T-helper 17 cell (primary cell): ENCODE measurements at regions not wholly inside any gene's neighbourhood (a gene's known extent, or its start where the extent isn't known, plus 50 kb on each side); places are given as distances from the start of the nearest gene placed in this dataset.
"Not testable (repeated sequence)": the region's sequence is repeated elsewhere in the genome, so short reads cannot be mapped to it uniquely, and the experiment has no call there.

Experiments
- ATAC-seq: fragments of 150-1000 bp; cut with Tn5 transposase; 2 replicates; pipeline ENCODE4 v1.10.0; 2021; ENCODE audit warnings: mild to moderate bottlenecking, moderate library complexity
- DNase-seq, 3 donors: peaks; one replicate each; pipeline versions ENCODE4 v3.0.0 to v3.0.0-alpha.2; 2020 to 2021
- H3K9me3 ChIP-seq: one replicate; pipeline ENCODE4 v1.7.0; 2013; ENCODE audit warnings: low read length, mild to moderate bottlenecking; ENCODE audit not compliant: control insufficient read depth, poor library complexity, severe bottlenecking
- H3K27ac Mint-ChIP-seq: one replicate; pipeline ENCODE4 v1.8.0; 2022; ENCODE audit warnings: mild to moderate bottlenecking, moderate library complexity, mixed read lengths
- H3K27me3 Mint-ChIP-seq: one replicate; pipeline ENCODE4 v1.8.0; 2022; ENCODE audit warnings: mixed read lengths
- H3K36me3 Mint-ChIP-seq: one replicate; pipeline ENCODE4 v1.8.0; 2022; ENCODE audit warnings: low read depth, mixed read lengths
- H3K4me1 Mint-ChIP-seq: one replicate; pipeline ENCODE4 v1.8.0; 2022; ENCODE audit warnings: mild to moderate bottlenecking, mixed read lengths
- H3K4me3 Mint-ChIP-seq: one replicate; pipeline ENCODE4 v1.8.0; 2022; ENCODE audit warnings: mild to moderate bottlenecking, moderate library complexity, mixed read lengths

GRCh38 chr14:105681606-105682185 is 155.3 kb downstream of the TMEM121 start:
- H3K27me3 Mint-ChIP-seq, H3K27ac Mint-ChIP-seq, H3K36me3 Mint-ChIP-seq, ATAC-seq, DNase-seq, H3K4me1 Mint-ChIP-seq, H3K4me3 Mint-ChIP-seq, H3K9me3 ChIP-seq: not testable (repeated sequence)

- H3K27ac Mint-ChIP-seq, ATAC-seq, H3K27me3 Mint-ChIP-seq, H3K36me3 Mint-ChIP-seq, DNase-seq, H3K4me1 Mint-ChIP-seq, H3K4me3 Mint-ChIP-seq, H3K9me3 ChIP-seq: not testable (repeated sequence)
Observed at GRCh38 chr14:105682442-105682841, 156.1 kb downstream of the TMEM121 start.

- H3K36me3 Mint-ChIP-seq = no peaks in the 10 kb centered on the region
Observed at GRCh38 chr14:105682956-105683570, 156.7 kb downstream of the TMEM121 start.

GRCh38 chr14:105684056-105684455 is 157.7 kb downstream of the TMEM121 start:
- ATAC-seq, H3K27ac Mint-ChIP-seq, DNase-seq, H3K27me3 Mint-ChIP-seq, H3K4me3 Mint-ChIP-seq, H3K9me3 ChIP-seq, H3K36me3 Mint-ChIP-seq: not testable (repeated sequence)
- peaks cover 12% of the 10 kb centered on the region for H3K4me1 Mint-ChIP-seq

More at GRCh38 chr14:105682956-105683570, 156.7 kb downstream of the TMEM121 start:
- ATAC-seq (no peak), DNase-seq (no peak)
- Mint-ChIP-seq H3K4me3 (no peak overlapping the region), H3K4me1 (peaks cover 7% of the 10 kb centered on the region), H3K27ac (no peak overlapping the region), H3K27me3 (no peaks in the 10 kb centered on the region)
- H3K9me3 ChIP-seq = no peaks in the 10 kb centered on the region

GRCh38 chr14:105684597-105684996 is 158.2 kb downstream of the TMEM121 start:
- not testable (repeated sequence) for H3K4me3 Mint-ChIP-seq, H3K36me3 Mint-ChIP-seq, DNase-seq, H3K9me3 ChIP-seq, H3K27ac Mint-ChIP-seq, H3K27me3 Mint-ChIP-seq, ATAC-seq
- peaks cover 12% of the 10 kb centered on the region for H3K4me1 Mint-ChIP-seq

GRCh38 chr14:105685003-105685402 is 158.6 kb downstream of the TMEM121 start:
- H3K9me3 ChIP-seq = no peaks in the 10 kb centered on the region
- Mint-ChIP-seq H3K4me1 (peaks cover 12% of the 10 kb centered on the region), H3K27ac (no peak overlapping the region), H3K36me3 (no peaks in the 10 kb centered on the region), H3K4me3 (no peak overlapping the region), H3K27me3 (no peaks in the 10 kb centered on the region)
- ATAC-seq = no peak
- no peak for DNase-seq

- H3K9me3 ChIP-seq, ATAC-seq, DNase-seq, H3K4me3 Mint-ChIP-seq, H3K27ac Mint-ChIP-seq, H3K27me3 Mint-ChIP-seq, H3K36me3 Mint-ChIP-seq: not testable (repeated sequence)
- peaks cover 12% of the 10 kb centered on the region for H3K4me1 Mint-ChIP-seq
Observed at GRCh38 chr14:105685605-105686004, 159.2 kb downstream of the TMEM121 start.

GRCh38 chr14:105686050-105686449 is 159.7 kb downstream of the TMEM121 start:
- ATAC-seq = peak; percentile 29
- not testable (repeated sequence) for H3K27ac Mint-ChIP-seq, H3K27me3 Mint-ChIP-seq, H3K9me3 ChIP-seq, H3K36me3 Mint-ChIP-seq, H3K4me3 Mint-ChIP-seq, DNase-seq
- peaks cover 14% of the 10 kb centered on the region for H3K4me1 Mint-ChIP-seq

- not testable (repeated sequence) for H3K27ac Mint-ChIP-seq, ATAC-seq, H3K36me3 Mint-ChIP-seq, H3K9me3 ChIP-seq, DNase-seq, H3K4me3 Mint-ChIP-seq, H3K27me3 Mint-ChIP-seq
- H3K4me1 Mint-ChIP-seq = peaks cover 14% of the 10 kb centered on the region
Observed at GRCh38 chr14:105686462-105687170, 160.2 kb downstream of the TMEM121 start.

GRCh38 chr14:105687171-105688022 is 161.0 kb downstream of the TMEM121 start:
- H3K4me1 Mint-ChIP-seq = peaks cover 14% of the 10 kb centered on the region
- not testable (repeated sequence) for H3K27ac Mint-ChIP-seq, H3K27me3 Mint-ChIP-seq, H3K36me3 Mint-ChIP-seq, H3K4me3 Mint-ChIP-seq, ATAC-seq, DNase-seq, H3K9me3 ChIP-seq

GRCh38 chr14:105688023-105688351 is 161.6 kb downstream of the TMEM121 start:
- H3K27ac Mint-ChIP-seq, H3K4me3 Mint-ChIP-seq, DNase-seq: not testable (repeated sequence)

GRCh38 chr14:105688664-105689221 is 162.4 kb downstream of the TMEM121 start:
- DNase-seq, H3K27me3 Mint-ChIP-seq, H3K27ac Mint-ChIP-seq, H3K36me3 Mint-ChIP-seq, H3K4me3 Mint-ChIP-seq, ATAC-seq, H3K9me3 ChIP-seq: not testable (repeated sequence)
- H3K4me1 Mint-ChIP-seq = peaks cover 14% of the 10 kb centered on the region

More at GRCh38 chr14:105688023-105688351, 161.6 kb downstream of the TMEM121 start:
- ATAC-seq, H3K27me3 Mint-ChIP-seq, H3K9me3 ChIP-seq, H3K36me3 Mint-ChIP-seq: not testable (repeated sequence)
- peaks cover 14% of the 10 kb centered on the region for H3K4me1 Mint-ChIP-seq

- DNase-seq = no peak
- H3K9me3 ChIP-seq = no peaks in the 10 kb centered on the region
- no peak overlapping the region for H3K4me3 Mint-ChIP-seq
- no peaks in the 10 kb centered on the region for H3K27me3 Mint-ChIP-seq
- H3K4me1 Mint-ChIP-seq = peaks cover 13% of the 10 kb centered on the region
- no peak overlapping the region for H3K27ac Mint-ChIP-seq
- H3K36me3 Mint-ChIP-seq = no peaks in the 10 kb centered on the region
- no peak for ATAC-seq
Observed at GRCh38 chr14:105689722-105690121, 163.3 kb downstream of the TMEM121 start.
